Astrocyte (in vitro differentiated cells and primary cell): ENCODE measurements at regions not wholly inside any gene's neighbourhood (a gene's known extent, or its start where the extent isn't known, plus 50 kb on each side); places are given as distances from the start of the nearest gene placed in this dataset.

Experiments
- DNase-seq: peaks from one replicate; pipeline ENCODE4 v3.0.0-alpha.2; 2010; ENCODE audit warnings: low read depth
- FAIRE-seq: peaks from 2 replicates; lab custom pipeline; 2011; peaks lifted over from hg19 to GRCh38; lab: Jason Lieb, UNC
- H2AFZ ChIP-seq: 2 replicates; pipeline ENCODE4 v1.6.0; 2012; ENCODE audit warnings: low read depth, low read length, inconsistent platforms
- H3K27ac ChIP-seq: 2 replicates; pipeline ENCODE4 v1.5.1; 2011; ENCODE audit warnings: low read depth, low read length, inconsistent platforms
- H3K27me3 ChIP-seq: 2 replicates; pipeline ENCODE4 v1.6.0; 2011; ENCODE audit warnings: low read length, inconsistent platforms; ENCODE audit not compliant: insufficient read depth
- H3K36me3 ChIP-seq: 2 replicates; pipeline ENCODE4 v1.5.1; 2011; ENCODE audit warnings: low read length, inconsistent platforms; ENCODE audit not compliant: insufficient read depth
- H3K4me1 ChIP-seq: 2 replicates; pipeline ENCODE4 v1.5.1; 2011; ENCODE audit warnings: low read length, inconsistent platforms; ENCODE audit not compliant: insufficient read depth
- H3K4me2 ChIP-seq: 2 replicates; pipeline ENCODE4 v1.6.0; 2012; ENCODE audit warnings: low read length, inconsistent platforms
- H3K4me3 ChIP-seq: 2 replicates; pipeline ENCODE4 v1.5.1; 2011; ENCODE audit warnings: low read depth, mild to moderate bottlenecking, low read length, inconsistent platforms; ENCODE audit not compliant: insufficient read depth
- H3K79me2 ChIP-seq: 2 replicates; pipeline ENCODE4 v1.6.0; 2012; ENCODE audit warnings: mild to moderate bottlenecking, low read length, inconsistent platforms; ENCODE audit not compliant: insufficient read depth
- H3K9ac ChIP-seq: 2 replicates; pipeline ENCODE4 v1.6.0; 2012; ENCODE audit warnings: mild to moderate bottlenecking, low read length, inconsistent platforms
- H3K9me3 ChIP-seq: 2 replicates; pipeline ENCODE4 v1.5.1; 2012; ENCODE audit warnings: low read depth, mild to moderate bottlenecking, low read length, inconsistent platforms; ENCODE audit not compliant: insufficient read depth
- H4K20me1 ChIP-seq: 2 replicates; pipeline ENCODE4 v1.6.0; 2012; ENCODE audit warnings: low read length, inconsistent platforms; ENCODE audit not compliant: insufficient read depth
- H3K27ac Mint-ChIP-seq: one replicate; pipeline ENCODE4 v1.8.0; 2021; ENCODE audit warnings: mild to moderate bottlenecking, mixed read lengths; ENCODE audit not compliant: unreplicated experiment
- H3K27me3 Mint-ChIP-seq: one replicate; pipeline ENCODE4 v1.8.0; 2021; ENCODE audit warnings: low read depth, mixed read lengths; ENCODE audit not compliant: unreplicated experiment
- H3K36me3 Mint-ChIP-seq: one replicate; pipeline ENCODE4 v1.8.0; 2021; ENCODE audit warnings: low read depth, mixed read lengths; ENCODE audit not compliant: unreplicated experiment
- H3K4me1 Mint-ChIP-seq: one replicate; pipeline ENCODE4 v1.8.0; 2021; ENCODE audit warnings: low read depth, mixed read lengths; ENCODE audit not compliant: unreplicated experiment
- H3K4me3 Mint-ChIP-seq: one replicate; pipeline ENCODE4 v1.8.0; 2021; ENCODE audit warnings: mild to moderate bottlenecking, moderate library complexity, mixed read lengths; ENCODE audit not compliant: unreplicated experiment
- H3K9me3 Mint-ChIP-seq: one replicate; pipeline ENCODE4 v1.8.0; 2021; ENCODE audit warnings: mild to moderate bottlenecking, mixed read lengths; ENCODE audit not compliant: unreplicated experiment
- EZH2 ChIP-seq: IDR thresholded peaks from 2 replicates; pipeline ENCODE4 v1.6.1; 2012; ENCODE audit warnings: mild to moderate bottlenecking, low read length, inconsistent platforms; ENCODE audit not compliant: insufficient read depth
- TF ChIP-seq, protein P1 (sequence below): IDR thresholded peaks from 2 replicates; pipeline ENCODE4 v1.5.1; 2011; ENCODE audit warnings: low read depth, mild to moderate bottlenecking, inconsistent platforms, low read length, moderate library complexity; ENCODE audit not compliant: insufficient read depth

DNA sequence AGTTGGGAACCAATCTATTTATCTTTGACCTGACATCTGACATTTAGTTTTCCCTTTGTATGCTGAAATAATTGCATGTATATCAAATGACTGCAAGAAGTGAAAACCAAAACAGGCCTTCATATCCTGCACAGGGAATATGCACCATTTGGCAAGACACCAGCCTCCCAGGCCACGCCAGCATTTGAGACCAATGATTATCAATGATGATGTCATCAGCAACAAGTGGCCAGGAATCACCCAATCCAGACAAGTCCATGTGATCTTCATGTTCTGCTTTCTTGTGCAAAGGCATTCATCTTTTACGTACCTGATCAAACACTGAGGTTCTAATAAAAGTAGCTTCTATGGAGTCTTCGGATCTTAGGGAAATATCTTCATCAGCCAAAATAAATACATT is 107.4 kb upstream of the TENT5A start:
- no peak overlapping the region for H3K27ac ChIP-seq
- H3K9ac ChIP-seq: no peak overlapping the region
- H3K4me2 ChIP-seq: no peak overlapping the region
- Mint-ChIP-seq H3K27ac (no peak overlapping the region), H3K9me3 (no peaks in the 10 kb centered on the region), H3K36me3 (no peaks in the 10 kb centered on the region), H3K27me3 (no peaks in the 10 kb centered on the region), H3K4me3 (no peak overlapping the region), H3K4me1 (peaks cover 7% of the 10 kb centered on the region)
- H4K20me1 ChIP-seq: no peaks in the 10 kb centered on the region
- no peak overlapping the region for H2AFZ ChIP-seq
- peak; percentile 50 for FAIRE-seq
- no peak for TF ChIP-seq EZH2
- TF ChIP-seq, protein P1, sequence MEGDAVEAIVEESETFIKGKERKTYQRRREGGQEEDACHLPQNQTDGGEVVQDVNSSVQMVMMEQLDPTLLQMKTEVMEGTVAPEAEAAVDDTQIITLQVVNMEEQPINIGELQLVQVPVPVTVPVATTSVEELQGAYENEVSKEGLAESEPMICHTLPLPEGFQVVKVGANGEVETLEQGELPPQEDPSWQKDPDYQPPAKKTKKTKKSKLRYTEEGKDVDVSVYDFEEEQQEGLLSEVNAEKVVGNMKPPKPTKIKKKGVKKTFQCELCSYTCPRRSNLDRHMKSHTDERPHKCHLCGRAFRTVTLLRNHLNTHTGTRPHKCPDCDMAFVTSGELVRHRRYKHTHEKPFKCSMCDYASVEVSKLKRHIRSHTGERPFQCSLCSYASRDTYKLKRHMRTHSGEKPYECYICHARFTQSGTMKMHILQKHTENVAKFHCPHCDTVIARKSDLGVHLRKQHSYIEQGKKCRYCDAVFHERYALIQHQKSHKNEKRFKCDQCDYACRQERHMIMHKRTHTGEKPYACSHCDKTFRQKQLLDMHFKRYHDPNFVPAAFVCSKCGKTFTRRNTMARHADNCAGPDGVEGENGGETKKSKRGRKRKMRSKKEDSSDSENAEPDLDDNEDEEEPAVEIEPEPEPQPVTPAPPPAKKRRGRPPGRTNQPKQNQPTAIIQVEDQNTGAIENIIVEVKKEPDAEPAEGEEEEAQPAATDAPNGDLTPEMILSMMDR: no peak
- no peaks in the 10 kb centered on the region for H3K36me3 ChIP-seq
- H3K79me2 ChIP-seq: no peaks in the 10 kb centered on the region
- no peaks in the 10 kb centered on the region for H3K27me3 ChIP-seq
- no peaks in the 10 kb centered on the region for H3K9me3 ChIP-seq
- H3K4me3 ChIP-seq: no peak overlapping the region
- H3K4me1 ChIP-seq: no peaks in the 10 kb centered on the region
- DNase-seq: peak; percentile 31

DNA sequence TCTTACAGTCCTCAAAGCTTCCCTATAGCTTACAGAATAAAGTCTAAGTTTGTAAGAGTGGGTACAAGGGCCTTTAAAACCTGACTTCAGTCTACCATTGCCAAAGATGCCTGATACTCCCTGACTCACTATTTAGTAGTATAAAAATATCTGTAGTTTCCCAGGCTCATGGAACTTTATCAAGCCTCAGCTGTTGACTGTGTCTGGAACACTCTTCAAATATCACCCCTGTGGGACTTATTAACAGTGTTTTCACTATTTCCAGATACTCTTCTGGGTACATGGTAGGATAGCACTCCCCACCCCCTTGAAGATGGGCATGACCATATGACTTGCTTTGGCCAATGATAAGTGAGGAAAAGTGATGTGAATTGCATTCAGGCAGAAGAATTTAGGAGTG is 105.3 kb upstream of the TENT5A start:
- Mint-ChIP-seq H3K36me3 (no peaks in the 10 kb centered on the region), H3K9me3 (no peaks in the 10 kb centered on the region), H3K4me3 (no peak overlapping the region), H3K27me3 (no peaks in the 10 kb centered on the region), H3K27ac (no peak overlapping the region), H3K4me1 (no peaks in the 10 kb centered on the region)
- DNase-seq (peak; percentile 18), FAIRE-seq (no peak)
- no peaks in the 10 kb centered on the region for H4K20me1 ChIP-seq
- H2AFZ ChIP-seq: no peak overlapping the region
- no peaks in the 10 kb centered on the region for H3K79me2 ChIP-seq
- TF ChIP-seq, protein P1: no peak
- TF ChIP-seq EZH2: no peak
- no peaks in the 10 kb centered on the region for H3K4me1 ChIP-seq
- H3K9ac ChIP-seq: no peak overlapping the region
- no peak overlapping the region for H3K4me3 ChIP-seq
- H3K9me3 ChIP-seq: no peaks in the 10 kb centered on the region
- H3K4me2 ChIP-seq: no peak overlapping the region
- no peak overlapping the region for H3K27ac ChIP-seq
- H3K36me3 ChIP-seq: no peaks in the 10 kb centered on the region
- no peaks in the 10 kb centered on the region for H3K27me3 ChIP-seq

DNA sequence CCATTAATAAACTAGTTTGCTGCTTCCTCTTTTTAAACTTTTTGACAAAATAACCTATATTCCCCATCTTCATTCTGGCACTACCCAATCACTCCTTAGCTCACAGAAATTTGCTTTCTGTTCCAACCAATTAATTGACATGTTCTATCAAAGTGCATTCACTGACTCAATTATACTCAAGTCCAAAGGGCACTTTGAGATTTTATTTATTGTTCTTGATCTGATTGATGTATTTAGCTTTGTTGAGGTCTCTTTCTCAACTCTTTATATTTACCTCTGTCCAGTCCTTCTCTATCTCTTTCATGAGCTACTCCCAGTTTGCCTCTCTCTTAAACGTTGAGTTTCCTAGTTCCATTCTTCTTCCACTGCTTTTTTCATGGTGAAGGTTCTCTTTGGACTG is 104.4 kb upstream of the TENT5A start:
- no peaks in the 10 kb centered on the region for H3K9me3 ChIP-seq
- TF ChIP-seq EZH2: no peak
- TF ChIP-seq, protein P1: no peak
- H3K4me3 ChIP-seq: no peak overlapping the region
- H3K36me3 ChIP-seq: no peaks in the 10 kb centered on the region
- no peak overlapping the region for H3K4me2 ChIP-seq
- no peak overlapping the region for H3K9ac ChIP-seq
- no peaks in the 10 kb centered on the region for H4K20me1 ChIP-seq
- FAIRE-seq (no peak), DNase-seq (no peak)
- Mint-ChIP-seq H3K36me3 (no peaks in the 10 kb centered on the region), H3K27me3 (no peaks in the 10 kb centered on the region), H3K27ac (no peak overlapping the region), H3K4me1 (no peaks in the 10 kb centered on the region), H3K9me3 (no peaks in the 10 kb centered on the region), H3K4me3 (no peak overlapping the region)
- H3K79me2 ChIP-seq: no peaks in the 10 kb centered on the region
- H3K4me1 ChIP-seq: no peaks in the 10 kb centered on the region
- no peak overlapping the region for H3K27ac ChIP-seq
- no peaks in the 10 kb centered on the region for H3K27me3 ChIP-seq
- H2AFZ ChIP-seq: no peak overlapping the region
